Pancreas (tissue), 10 donors: ENCODE measurements at regions not wholly inside any gene's neighbourhood (a gene's known extent, or its start where the extent isn't known, plus 50 kb on each side); places are given as distances from the start of the nearest gene placed in this dataset.
A peak's percentile ranks its signal among the peaks of the same experiment; 100 is the strongest.

Source experiments
- ATAC-seq, 4 donors: fragments of 200-7000 bp; cut with Tn5 transposase; one replicate each; pipeline versions ENCODE4 v1.8.0 to v1.9.1; 2020; ENCODE audit warnings: mild to moderate bottlenecking in 4 of 4, moderate library complexity in 4 of 4
- DNase-seq, 6 donors: peaks; one replicate each; pipeline ENCODE4 v3.0.0-alpha.2; 2020
- FAIRE-seq: peaks from 2 replicates; lab custom pipeline; 2012; peaks lifted over from hg19 to GRCh38; lab: Jason Lieb, UNC
- H3K27ac ChIP-seq, 4 donors: fragments of 200-600 bp; sonication (generic); 1 replicate in 3 of 4; 2 replicates in 1 of 4; pipeline versions ENCODE4 v1.5.0 to v1.8.0; 2020
- H3K27me3 ChIP-seq, 4 donors: fragments of 200-600 bp; one replicate each; pipeline ENCODE4 v1.8.0; 2021
- H3K36me3 ChIP-seq, 3 donors: fragments of 200-600 bp; sonication (generic) in 1 of 3; one replicate each; pipeline versions ENCODE4 v1.5.0 to v1.8.0; 2020 to 2021
- H3K4me1 ChIP-seq, 3 donors: fragments of 200-600 bp; one replicate each; pipeline ENCODE4 v1.8.0; 2021
- H3K4me3 ChIP-seq, 4 donors: fragments of 200-600 bp; sonication (generic) in 2 of 4; one replicate each; pipeline versions ENCODE4 v1.5.0 to v1.8.0; 2020 to 2021
- H3K9me3 ChIP-seq, 4 donors: fragments of 200-600 bp; one replicate each; pipeline ENCODE4 v1.8.0; 2021
- WGBS, 2 donors: extraction: QIAGEN DNeasy Blood & Tissue Kit; methylation state at CpG; one replicate each; pipeline ENCODE4 v1.1.7; 2013; 5-methylcytosine and 5-hydroxymethylcytosine counted together
- intact Hi-C, 3 donors: fragments of 100-400 bp; cut with DNase I; formaldehyde crosslinking; loops; one replicate each; pipeline versions ENCODE4 v1.11.1 to v1.14.2; 2022
- TF ChIP-seq, protein P1 (sequence below), 4 donors: fragments of 200-600 bp; sonication (generic) in 3 of 4; IDR thresholded peaks; one replicate each; pipeline versions ENCODE4 v1.5.0 to v1.8.0; 2021; ENCODE audit warnings: antibody characterized with exemption in 4 of 4
- donor health status: healthy with polysubstance abuse.
- donor health status: DM: no; HTN: no; CAD: no; lungs with moderate emphysema.
- donor health status: DM: no; HTN: no; CAD: no.
- donor health status: control.
- donor health status: control.
- donor health status: Bipolar disorder and iron deficiency.
- donor health status: DM: yes; HTN: yes; CAD: no.
- donor health status: DM: no; HTN: no; CAD: no.
- donor health status: DM: no; HTN: no; CAD: no.
- donor health status: DM: yes; HTN: yes; CAD: no.

DNA sequence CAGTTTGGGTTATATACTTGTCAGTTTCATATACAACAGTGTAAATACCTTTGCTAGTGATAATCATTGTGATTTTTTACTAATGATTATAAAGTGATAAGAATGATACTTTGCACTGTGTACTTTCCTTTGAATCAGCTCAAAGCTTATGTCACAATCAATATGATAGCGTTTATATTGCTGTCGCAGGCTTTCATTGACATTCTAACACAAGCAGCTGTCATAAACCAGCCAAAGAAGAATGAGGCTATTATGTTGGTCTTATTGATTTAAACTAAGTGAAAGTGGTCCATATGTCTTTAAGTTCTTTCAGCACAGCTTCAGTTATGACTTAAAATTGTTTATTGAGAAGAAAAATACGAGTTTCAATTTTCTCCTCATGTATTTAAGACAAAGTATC lies 272.7 kb upstream of the RGMB start:
- H3K27me3 ChIP-seq = no peaks in the 10 kb centered on the region
- TF ChIP-seq, protein P1, sequence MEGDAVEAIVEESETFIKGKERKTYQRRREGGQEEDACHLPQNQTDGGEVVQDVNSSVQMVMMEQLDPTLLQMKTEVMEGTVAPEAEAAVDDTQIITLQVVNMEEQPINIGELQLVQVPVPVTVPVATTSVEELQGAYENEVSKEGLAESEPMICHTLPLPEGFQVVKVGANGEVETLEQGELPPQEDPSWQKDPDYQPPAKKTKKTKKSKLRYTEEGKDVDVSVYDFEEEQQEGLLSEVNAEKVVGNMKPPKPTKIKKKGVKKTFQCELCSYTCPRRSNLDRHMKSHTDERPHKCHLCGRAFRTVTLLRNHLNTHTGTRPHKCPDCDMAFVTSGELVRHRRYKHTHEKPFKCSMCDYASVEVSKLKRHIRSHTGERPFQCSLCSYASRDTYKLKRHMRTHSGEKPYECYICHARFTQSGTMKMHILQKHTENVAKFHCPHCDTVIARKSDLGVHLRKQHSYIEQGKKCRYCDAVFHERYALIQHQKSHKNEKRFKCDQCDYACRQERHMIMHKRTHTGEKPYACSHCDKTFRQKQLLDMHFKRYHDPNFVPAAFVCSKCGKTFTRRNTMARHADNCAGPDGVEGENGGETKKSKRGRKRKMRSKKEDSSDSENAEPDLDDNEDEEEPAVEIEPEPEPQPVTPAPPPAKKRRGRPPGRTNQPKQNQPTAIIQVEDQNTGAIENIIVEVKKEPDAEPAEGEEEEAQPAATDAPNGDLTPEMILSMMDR (IDR thresholded peaks at IDR 0.05) = no peak
- H3K4me3 ChIP-seq = no peak overlapping the region
- peaks cover 14 to 25% (median 23%) of the 10 kb centered on the region in 3 donors for H3K4me1 ChIP-seq
- intact Hi-C loops = no loop called here
- no peaks in the 10 kb centered on the region for H3K36me3 ChIP-seq
- H3K27ac ChIP-seq = no peak overlapping the region
- FAIRE-seq (peak; percentile 57), DNase-seq (no peak), ATAC-seq (no peak)
- H3K9me3 ChIP-seq = no peaks in the 10 kb centered on the region
- WGBS, 2 donors = 45 to 50% methylated on average over 3 of the region's 3 CpGs

DNA sequence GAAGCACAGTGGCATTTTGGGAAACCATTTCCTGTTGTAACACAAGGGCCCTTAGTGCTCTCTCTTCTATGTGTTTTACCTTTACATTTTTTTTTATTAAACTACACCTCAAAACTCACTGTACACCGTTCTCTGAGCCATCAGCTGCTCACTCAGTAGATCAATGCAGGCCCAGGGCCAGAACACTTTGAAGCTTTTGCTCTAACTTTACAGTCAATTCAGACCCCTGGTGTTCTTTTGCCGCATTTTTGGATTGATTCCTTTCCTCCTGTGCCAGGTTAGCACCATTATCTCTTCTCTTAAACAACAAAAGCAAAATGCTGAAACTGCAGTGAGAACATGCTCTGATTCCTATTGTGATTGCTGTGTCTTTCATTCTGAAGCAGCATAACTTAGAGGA lies 269.8 kb upstream of the RGMB start:
- FAIRE-seq (no peak), DNase-seq (peak in 1 of 6 donors; percentile 6), ATAC-seq (peak; percentile 56 to 71 (median 68))
- no peaks in the 10 kb centered on the region for H3K27me3 ChIP-seq
- WGBS, 2 donors = 10 to 17% methylated on average over 2 of the region's 2 CpGs
- intact Hi-C loops = no loop called here
- H3K4me1 ChIP-seq = peaks cover 14 to 27% (median 23%) of the 10 kb centered on the region in 3 donors
- TF ChIP-seq, protein P1 (IDR thresholded peaks at IDR 0.05) = no peak
- H3K27ac ChIP-seq = peak overlapping the region in 2 of 4 donors; percentile 17 to 42
- no peak overlapping the region for H3K4me3 ChIP-seq
- H3K9me3 ChIP-seq = no peaks in the 10 kb centered on the region
- no peaks in the 10 kb centered on the region for H3K36me3 ChIP-seq

DNA sequence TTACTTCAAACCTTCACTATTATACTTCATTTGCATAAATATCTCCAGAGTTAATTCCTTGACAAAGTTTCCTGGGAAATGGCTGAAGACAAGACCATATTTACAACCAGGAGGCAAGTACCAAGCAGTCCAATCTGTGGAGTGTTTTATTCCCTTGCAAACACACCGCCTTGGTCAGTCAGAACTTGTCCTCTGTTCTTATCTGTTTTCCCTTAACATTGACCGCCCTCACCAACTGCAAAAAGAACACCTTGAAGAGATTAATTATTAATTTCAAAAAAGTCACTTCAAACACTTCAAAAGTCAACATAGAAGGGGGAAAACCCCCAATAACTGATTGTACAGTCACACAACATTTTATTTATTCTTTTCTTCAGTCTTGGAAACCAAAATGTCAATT lies 269.0 kb upstream of the RGMB start:
- Histone ChIP-seq H3K4me1 (peaks cover 14 to 27% (median 23%) of the 10 kb centered on the region in 3 donors), H3K36me3 (no peaks in the 10 kb centered on the region), H3K27ac (peak overlapping the region in 2 of 4 donors; percentile 24 to 42), H3K27me3 (no peaks in the 10 kb centered on the region), H3K4me3 (no peak overlapping the region), H3K9me3 (no peaks in the 10 kb centered on the region)
- TF ChIP-seq, protein P1 (IDR thresholded peaks at IDR 0.05) = no peak
- ATAC-seq (peak; percentile 92 to 97 (median 96)), DNase-seq (peak in 3 of 6 donors; percentile 34 to 54 (median 50)), FAIRE-seq (peak; percentile 51)
- WGBS, 2 donors = 11 to 20% methylated on average over 2 of the region's 2 CpGs
- intact Hi-C loops = no loop called here

DNA sequence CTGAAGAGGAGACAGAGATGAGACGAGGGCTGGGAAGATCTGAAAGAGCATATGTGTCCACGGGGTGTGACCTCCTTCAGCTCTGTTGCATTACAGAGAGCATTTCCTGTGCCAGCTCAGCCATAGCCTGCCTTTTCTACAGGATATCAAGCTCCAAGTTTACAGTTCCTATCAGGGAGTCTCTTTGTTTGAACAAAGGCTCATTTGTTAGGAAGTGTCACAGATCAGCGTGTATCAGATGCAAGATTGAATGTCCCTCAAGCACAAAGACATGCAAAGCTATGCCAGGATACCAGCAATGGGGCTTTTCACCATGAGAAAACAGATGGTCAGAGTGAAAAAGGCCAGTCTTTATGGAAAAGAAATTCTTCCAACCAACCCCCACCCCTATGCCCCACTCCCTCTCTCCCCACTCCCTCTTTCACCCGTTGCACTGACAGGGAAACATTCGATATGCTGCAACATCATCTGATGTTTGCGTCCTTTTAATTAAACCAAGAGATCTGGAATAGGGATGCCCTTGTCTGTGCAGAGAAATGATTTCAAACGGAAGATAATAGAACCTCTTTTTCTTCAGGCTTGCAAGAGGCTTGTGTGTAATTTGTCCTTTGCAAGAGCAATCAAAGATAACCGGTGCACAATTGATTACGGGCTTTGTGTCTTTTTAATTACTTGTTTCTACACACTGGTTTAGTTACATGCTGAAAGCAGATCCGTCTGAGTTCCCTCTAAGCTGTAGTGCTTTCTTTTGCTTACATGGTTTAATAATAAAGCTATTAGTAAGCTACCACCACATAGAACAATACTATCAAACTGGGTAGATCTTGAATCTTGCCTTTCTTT lies 263.1 kb upstream of the RGMB start:
- 6 to 11% methylated on average over 10 of the region's 10 CpGs for WGBS, 2 donors
- TF ChIP-seq, protein P1 (IDR thresholded peaks at IDR 0.05) = no peak
- Histone ChIP-seq H3K27me3 (no peaks in the 10 kb centered on the region), H3K36me3 (no peaks in the 10 kb centered on the region), H3K27ac (no peak overlapping the region), H3K4me1 (peaks cover 10 to 20% (median 15%) of the 10 kb centered on the region in 3 donors), H3K4me3 (no peak overlapping the region), H3K9me3 (no peaks in the 10 kb centered on the region)
- DNase-seq (peak in 2 of 6 donors; percentile 3 to 18), FAIRE-seq (no peak), ATAC-seq (peak; percentile 65 to 89 (median 82))
- intact Hi-C loops = no loop called here

DNA sequence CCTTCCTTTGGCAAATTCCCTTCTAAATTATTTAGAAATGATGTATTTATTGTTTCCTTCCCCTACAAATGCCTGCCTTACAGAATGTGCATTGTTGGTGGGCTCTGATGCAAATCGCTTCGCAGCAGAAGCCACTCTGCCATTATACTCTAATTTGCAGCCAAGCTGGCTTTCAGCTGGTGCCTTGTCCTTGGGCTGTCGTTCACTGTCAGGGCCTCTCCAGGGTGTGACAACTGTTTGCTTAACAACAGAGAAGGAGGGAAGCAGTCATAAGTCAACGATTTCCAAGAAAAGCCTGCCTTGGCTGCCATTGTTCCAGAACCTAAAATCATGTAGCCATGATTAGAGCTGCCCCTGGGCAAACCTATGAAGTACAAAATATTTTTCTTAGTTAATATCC lies 260.1 kb upstream of the RGMB start:
- no peaks in the 10 kb centered on the region for H3K9me3 ChIP-seq
- intact Hi-C loops = no loop called here
- ATAC-seq (peak; percentile 48 to 83 (median 72)), FAIRE-seq (no peak), DNase-seq (peak in 4 of 6 donors; percentile 23 to 48 (median 34))
- peaks cover 10 to 14% (median 12%) of the 10 kb centered on the region in 3 donors for H3K4me1 ChIP-seq
- H3K27me3 ChIP-seq = no peaks in the 10 kb centered on the region
- TF ChIP-seq, protein P1 (IDR thresholded peaks at IDR 0.05) = no peak
- H3K4me3 ChIP-seq = no peak overlapping the region
- H3K27ac ChIP-seq = no peak overlapping the region
- 25 to 26% methylated on average over 4 of the region's 4 CpGs for WGBS, 2 donors
- no peaks in the 10 kb centered on the region for H3K36me3 ChIP-seq
